BE2C (cell line): ENCODE measurements at regions not wholly inside any gene's neighbourhood (a gene's known extent, or its start where the extent isn't known, plus 50 kb on each side); places are given as distances from the start of the nearest gene placed in this dataset.

Source experiments
- DNase-seq: peaks from one replicate; pipeline ENCODE4 v3.0.0-alpha.2; 2020
- H3K27me3 ChIP-seq: fragments of 250-450 bp; sonication (Bioruptor Pico); 2 replicates; pipeline ENCODE4 v1.5.1; 2020; ENCODE audit warnings: mild to moderate bottlenecking
- H3K36me3 ChIP-seq: fragments of 250-450 bp; sonication (Bioruptor Pico); 2 replicates; pipeline ENCODE4 v1.5.1; 2020; ENCODE audit warnings: mild to moderate bottlenecking
- H3K4me1 ChIP-seq: fragments of 250-450 bp; sonication (Bioruptor Pico); 2 replicates; pipeline ENCODE4 v1.5.1; 2020
- H3K4me3 ChIP-seq: 2 replicates; pipeline ENCODE4 v1.5.1; 2011; ENCODE audit warnings: low read depth, low read length
- H3K9me3 ChIP-seq: fragments of 250-450 bp; sonication (Bioruptor Pico); 2 replicates; pipeline ENCODE4 v1.5.1; 2020
- CTCF ChIP-seq: IDR thresholded peaks from 2 replicates; pipeline ENCODE4 v1.5.1; 2012; ENCODE audit warnings: mild to moderate bottlenecking, low read depth, low read length

GRCh38 chr2:199693861-199694260 lies 157.1 kb downstream of the FTCDNL1 start:
- DNase-seq, result no peak
- H3K9me3 ChIP-seq, result no peaks in the 10 kb centered on the region
- no peak for TF ChIP-seq CTCF
- H3K27me3 ChIP-seq, result no peaks in the 10 kb centered on the region
- H3K4me3 ChIP-seq, result no peak overlapping the region
- no peaks in the 10 kb centered on the region for H3K36me3 ChIP-seq
- peaks cover 6% of the 10 kb centered on the region for H3K4me1 ChIP-seq

GRCh38 chr2:199692489-199692888 lies 158.5 kb downstream of the FTCDNL1 start:
- Histone ChIP-seq H3K9me3 (no peaks in the 10 kb centered on the region), H3K27me3 (no peaks in the 10 kb centered on the region), H3K4me1 (peaks cover 6% of the 10 kb centered on the region), H3K36me3 (no peaks in the 10 kb centered on the region), H3K4me3 (no peak overlapping the region)
- TF ChIP-seq CTCF, result no peak
- peak; percentile 94 for DNase-seq

- no peaks in the 10 kb centered on the region for H3K36me3 ChIP-seq
- H3K4me3 ChIP-seq, result no peak overlapping the region
- H3K27me3 ChIP-seq, result no peaks in the 10 kb centered on the region
- H3K9me3 ChIP-seq, result no peaks in the 10 kb centered on the region
- DNase-seq, result no peak
- TF ChIP-seq CTCF, result no peak
- peaks cover 9% of the 10 kb centered on the region for H3K4me1 ChIP-seq
These were observed 160.8 kb downstream of the FTCDNL1 start for GRCh38 chr2:199690225-199690624.

- peaks cover 3% of the 10 kb centered on the region for H3K4me1 ChIP-seq
- H3K9me3 ChIP-seq, result no peaks in the 10 kb centered on the region
- DNase-seq, result no peak
- no peak for TF ChIP-seq CTCF
- H3K27me3 ChIP-seq, result no peaks in the 10 kb centered on the region
- H3K4me3 ChIP-seq, result no peak overlapping the region
- H3K36me3 ChIP-seq, result no peaks in the 10 kb centered on the region
These were observed 165.3 kb downstream of the FTCDNL1 start for GRCh38 chr2:199685669-199686068.

- peaks cover 5% of the 10 kb centered on the region for H3K4me1 ChIP-seq
- TF ChIP-seq CTCF, result no peak
- no peaks in the 10 kb centered on the region for H3K36me3 ChIP-seq
- no peak overlapping the region for H3K4me3 ChIP-seq
- peaks cover 6% of the 10 kb centered on the region for H3K27me3 ChIP-seq
- DNase-seq, result no peak
- no peaks in the 10 kb centered on the region for H3K9me3 ChIP-seq
These were observed 166.2 kb downstream of the FTCDNL1 start for GRCh38 chr2:199684832-199685231.

- H3K27me3 ChIP-seq, result peaks cover 6% of the 10 kb centered on the region
- no peaks in the 10 kb centered on the region for H3K9me3 ChIP-seq
- DNase-seq, result no peak
- peak; percentile 47 for TF ChIP-seq CTCF
- peaks cover 5% of the 10 kb centered on the region for H3K4me1 ChIP-seq
- no peak overlapping the region for H3K4me3 ChIP-seq
- no peaks in the 10 kb centered on the region for H3K36me3 ChIP-seq
These were observed 166.8 kb downstream of the FTCDNL1 start for GRCh38 chr2:199684168-199684567.
